Transverse colon (tissue), 4 donors: ENCODE measurements at regions not wholly inside any gene's neighbourhood (a gene's known extent, or its start where the extent isn't known, plus 50 kb on each side); places are given as distances from the start of the nearest gene placed in this dataset.
A peak's percentile ranks its signal among the peaks of the same experiment; 100 is the strongest.

Experiments used
- DNase-seq: peaks from one replicate; pipeline ENCODE4 v3.0.0-alpha.2; 2019
- H3K27ac ChIP-seq, 4 donors: fragments of 200-600 bp; sonication (generic); 2 replicates each; pipeline ENCODE4 v1.5.1; 2016 to 2018; ENCODE audit warnings: inconsistent platforms in 4 of 4
- H3K27me3 ChIP-seq: fragments of 200-600 bp; sonication (generic); 2 replicates; pipeline ENCODE4 v1.5.1; 2017; ENCODE audit warnings: inconsistent platforms
- H3K36me3 ChIP-seq, 4 donors: fragments of 200-600 bp; sonication (generic); 2 replicates each; pipeline ENCODE4 v1.5.1; 2017 to 2019; ENCODE audit warnings: inconsistent platforms in 4 of 4
- H3K4me1 ChIP-seq, 4 donors: fragments of 200-600 bp; sonication (generic); 2 replicates each; pipeline ENCODE4 v1.5.1; 2017 to 2020; ENCODE audit warnings: inconsistent platforms in 4 of 4
- H3K4me3 ChIP-seq, 4 donors: fragments of 200-600 bp; sonication (generic); 1 replicate in 1 of 4; 2 replicates in 3 of 4; pipeline versions ENCODE4 v1.5.1 to v1.6.1; 2017 to 2019; ENCODE audit warnings: inconsistent platforms in 4 of 4
- H3K9me3 ChIP-seq, 2 donors: fragments of 200-600 bp; sonication (generic); 2 replicates each; pipeline ENCODE4 v1.5.1; 2017 to 2019; ENCODE audit warnings: inconsistent platforms in 2 of 2
- CTCF ChIP-seq, 5 experiments: fragments of 200-600 bp in 3 of 5; fragments of 450-650 bp in 2 of 5; sonication (generic) in 3 of 5; IDR thresholded peaks; 1 replicate in 2 of 5; 2 replicates in 3 of 5; pipeline ENCODE4 v1.5.1; 2016 to 2017; ENCODE audit warnings: antibody characterized with exemption in 5 of 5, inconsistent platforms in 3 of 5, mild to moderate bottlenecking in 2 of 5, moderate library complexity in 1 of 5
- EP300 ChIP-seq: sonication (generic); formaldehyde crosslinking; IDR thresholded peaks from one replicate; pipeline ENCODE4 v1.6.1; 2017; ENCODE audit warnings: antibody characterized with exemption, low read depth
- POLR2A ChIP-seq: fragments of 450-650 bp; IDR thresholded peaks from one replicate; pipeline ENCODE4 v1.6.1; 2016; ENCODE audit warnings: antibody characterized with exemption, mild to moderate bottlenecking, moderate library complexity
- POLR2AphosphoS5 ChIP-seq, 3 donors: sonication (generic); formaldehyde crosslinking; IDR thresholded peaks; one replicate each; pipeline ENCODE4 v1.6.1; 2016; ENCODE audit warnings: antibody characterized with exemption in 3 of 3
- WGBS, 2 donors: methylation state at CpG; one replicate each; pipeline ENCODE4 v1.1.5; 2018; ENCODE audit warnings: low coverage in 1 of 2; 5-methylcytosine and 5-hydroxymethylcytosine counted together
- in situ Hi-C, 4 donors: fragments of 200-750 bp; cut with MboI; loops; one replicate each; pipeline versions ENCODE4 v1.15.0 to v1.15.1; 2017; ENCODE audit warnings: low sequenced_read_pairs in 3 of 4, low pct_ligation_motif_present in 1 of 4, low pct_unique_long_range_greater_than_20kb in 1 of 4
- intact Hi-C: fragments of 100-400 bp; cut with DNase I; formaldehyde crosslinking; loops from one replicate; pipeline ENCODE4 v1.15.1; 2023; ENCODE audit warnings: low total_unique reads

DNA sequence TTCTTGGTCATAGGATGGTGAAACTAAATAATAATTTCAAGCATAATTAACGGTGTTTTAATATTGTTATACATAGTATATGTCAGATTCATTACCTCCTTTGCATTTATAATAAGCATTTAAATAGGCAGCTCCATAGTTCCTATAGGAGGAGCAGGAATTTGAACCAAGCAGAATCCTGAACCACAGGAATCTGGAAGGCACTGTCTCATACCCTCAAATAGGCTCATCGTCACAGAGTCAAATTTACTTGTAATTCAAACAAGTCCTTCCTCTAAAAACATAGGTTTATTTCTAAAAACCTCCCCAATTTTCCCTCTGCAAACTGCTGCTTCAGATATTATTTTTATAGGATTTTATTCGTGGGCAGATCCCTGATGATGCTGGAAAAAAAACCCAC, 376.3 kb upstream of the ARHGEF26 start:
- DNase-seq = no peak
- Histone ChIP-seq H3K4me3 (no peak overlapping the region), H3K36me3 (no peaks in the 10 kb centered on the region), H3K9me3 (no peaks in the 10 kb centered on the region), H3K27me3 (no peaks in the 10 kb centered on the region), H3K27ac (no peak overlapping the region), H3K4me1 (peaks cover 7 to 28% (median 19%) of the 10 kb centered on the region in 4 donors)
- TF ChIP-seq POLR2A (no peak), CTCF (IDR thresholded peaks at IDR 0.05) (no peak), POLR2AphosphoS5 (IDR thresholded peaks at IDR 0.05) (no peak), EP300 (no peak)
- in situ Hi-C loops = no loop called here
- WGBS, 2 donors = 68 to 76% methylated on average over 3 of the region's 3 CpGs
- intact Hi-C loops = no loop called here

DNA sequence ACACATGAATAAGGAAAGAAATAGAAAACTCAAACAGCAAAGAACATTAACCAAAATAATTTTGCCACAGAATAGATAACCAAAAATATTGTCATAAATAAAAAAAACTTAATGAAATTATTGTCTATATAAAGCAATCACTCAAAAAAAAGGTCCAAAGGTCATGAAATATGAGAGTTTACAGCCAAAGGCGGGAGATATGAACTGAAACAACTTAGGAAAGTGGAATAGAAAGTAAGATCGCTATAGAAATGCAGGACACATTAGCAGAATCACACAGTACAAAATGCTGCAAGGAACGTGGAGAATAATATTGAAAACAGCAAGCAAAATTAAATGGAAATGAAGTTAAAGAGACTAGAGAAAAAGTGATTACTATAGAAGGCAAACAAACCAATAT, 375.0 kb upstream of the ARHGEF26 start:
- Histone ChIP-seq H3K9me3 (no peaks in the 10 kb centered on the region), H3K27ac (no peak overlapping the region), H3K4me3 (no peak overlapping the region), H3K36me3 (no peaks in the 10 kb centered on the region), H3K27me3 (no peaks in the 10 kb centered on the region), H3K4me1 (peaks cover 7 to 22% (median 16%) of the 10 kb centered on the region in 4 donors)
- intact Hi-C loops (no loop called here), in situ Hi-C loops (no loop called here)
- TF ChIP-seq CTCF (IDR thresholded peaks at IDR 0.05) (no peak), POLR2AphosphoS5 (IDR thresholded peaks at IDR 0.05) (no peak), POLR2A (no peak), EP300 (no peak)
- WGBS, 2 donors = 45 to 48% methylated on average over 3 of the region's 3 CpGs
- DNase-seq = no peak

- WGBS, 2 donors = 13 to 20% methylated on average over 1 of the region's 1 CpG
- Histone ChIP-seq H3K9me3 (no peaks in the 10 kb centered on the region), H3K4me1 (peaks cover 7 to 29% (median 20%) of the 10 kb centered on the region in 4 donors), H3K27me3 (no peaks in the 10 kb centered on the region), H3K4me3 (no peak overlapping the region), H3K36me3 (no peaks in the 10 kb centered on the region), H3K27ac (no peak overlapping the region)
- peak; percentile 52 for DNase-seq
- intact Hi-C loops = no loop called here
- in situ Hi-C loops = no loop called here
- TF ChIP-seq POLR2AphosphoS5 (IDR thresholded peaks at IDR 0.05) = peak in 1 of 3 donors; percentile 11
- TF ChIP-seq EP300 = no peak
Observed at GRCh38 chr3:153749070-153749610, 372.1 kb upstream of the ARHGEF26 start.

DNA sequence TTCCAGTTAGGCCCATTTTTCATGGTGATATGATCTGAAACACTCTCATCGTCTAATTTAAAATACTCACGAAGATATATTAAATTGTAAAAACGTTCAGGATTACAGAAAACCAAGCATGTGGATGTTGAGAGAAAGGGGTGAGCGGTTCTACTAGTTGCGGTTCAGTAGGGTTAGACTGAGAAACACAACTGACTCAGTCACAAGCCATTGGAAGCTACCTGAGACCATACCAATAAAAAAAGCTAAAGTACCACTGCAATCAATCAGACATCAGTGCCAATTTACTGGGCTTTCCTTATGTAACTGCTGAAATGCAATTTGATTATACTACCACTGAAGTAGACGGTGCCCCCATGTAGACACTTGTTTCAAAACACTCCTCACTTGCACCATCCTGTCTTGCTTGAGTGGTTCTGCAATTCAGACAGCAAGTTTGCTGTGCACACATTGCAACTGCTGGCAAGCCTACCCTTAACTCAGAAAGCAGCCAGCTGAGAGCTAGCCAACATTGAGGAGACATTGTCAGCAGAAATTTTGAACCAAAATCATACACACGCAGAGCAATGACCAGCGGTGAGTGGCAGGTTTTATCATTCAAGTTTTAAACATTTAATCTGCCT, 368.7 kb upstream of the ARHGEF26 start:
- Histone ChIP-seq H3K36me3 (no peaks in the 10 kb centered on the region), H3K4me1 (peaks cover 7 to 24% (median 14%) of the 10 kb centered on the region in 4 donors), H3K9me3 (no peaks in the 10 kb centered on the region), H3K27me3 (no peaks in the 10 kb centered on the region), H3K4me3 (no peak overlapping the region), H3K27ac (no peak overlapping the region)
- WGBS, 2 donors = 62 to 77% methylated on average over 7 to 8 of the region's 8 CpGs
- in situ Hi-C loops = loop anchor here in 1 of 4 donors (25.0 kb wide), 1 partner anchor 715 kb away; no protein-coding TSS in a partner anchor
- TF ChIP-seq POLR2A (no peak), POLR2AphosphoS5 (IDR thresholded peaks at IDR 0.05) (no peak), CTCF (IDR thresholded peaks at IDR 0.05) (no peak), EP300 (no peak)
- intact Hi-C loops = no loop called here
- DNase-seq = no peak
